Mesendoderm (in vitro differentiated cells): ENCODE measurements at regions not wholly inside any gene's neighbourhood (a gene's known extent, or its start where the extent isn't known, plus 50 kb on each side); places are given as distances from the start of the nearest gene placed in this dataset.

Experiments used
- DNase-seq: peaks from one replicate; pipeline ENCODE4 v3.0.0; 2013
- H2AK5ac ChIP-seq: 2 replicates; pipeline ENCODE4 v1.6.1; 2013; ENCODE audit warnings: low read length, inconsistent platforms
- H2BK120ac ChIP-seq: 2 replicates; pipeline ENCODE4 v1.6.1; 2013; ENCODE audit warnings: low read depth, mild to moderate bottlenecking, low read length, moderate library complexity, mixed read lengths
- H2BK15ac ChIP-seq: replicated peaks from 2 replicates; pipeline ENCODE4 v1.6.1; 2013; ENCODE audit warnings: low read depth, mild to moderate bottlenecking, moderate library complexity
- H2BK5ac ChIP-seq: 2 replicates; pipeline ENCODE4 v1.6.1; 2013; ENCODE audit warnings: low read length, inconsistent platforms
- H3K18ac ChIP-seq: 2 replicates; pipeline ENCODE4 v1.6.1; 2013; ENCODE audit warnings: mild to moderate bottlenecking, low read length, mixed read lengths
- H3K23ac ChIP-seq: one replicate; pipeline ENCODE4 v1.6.1; 2013; ENCODE audit warnings: low read length
- H3K27ac ChIP-seq: 2 replicates; pipeline ENCODE4 v1.5.1; 2013; ENCODE audit warnings: low read depth, mild to moderate bottlenecking, inconsistent platforms, low read length, moderate library complexity
- H3K27me3 ChIP-seq: 2 replicates; pipeline ENCODE4 v1.6.1; 2013; ENCODE audit warnings: low read length, control low read depth, mild to moderate bottlenecking, inconsistent platforms; ENCODE audit not compliant: insufficient read depth, poor library complexity
- H3K36me3 ChIP-seq: 2 replicates; pipeline ENCODE4 v1.6.1; 2013; ENCODE audit warnings: low read length, inconsistent platforms; ENCODE audit not compliant: control insufficient read depth, insufficient read depth
- H3K4ac ChIP-seq: one replicate; pipeline ENCODE4 v1.6.1; 2013; ENCODE audit warnings: low read depth, mild to moderate bottlenecking, low read length, moderate library complexity
- H3K4me1 ChIP-seq: 2 replicates; pipeline ENCODE4 v1.6.1; 2013; ENCODE audit warnings: low read depth, low read length, inconsistent platforms; ENCODE audit not compliant: control insufficient read depth
- H3K4me2 ChIP-seq: 2 replicates; pipeline ENCODE4 v1.6.1; 2013; ENCODE audit warnings: low read length
- H3K4me3 ChIP-seq: 2 replicates; pipeline ENCODE4 v1.5.1; 2013; ENCODE audit warnings: mild to moderate bottlenecking, low read length
- H3K56ac ChIP-seq: one replicate; pipeline ENCODE4 v1.6.1; 2013; ENCODE audit warnings: low read length
- H3K79me1 ChIP-seq: 2 replicates; pipeline ENCODE4 v1.6.1; 2013; ENCODE audit warnings: low read length, inconsistent platforms
- H3K79me2 ChIP-seq: 2 replicates; pipeline ENCODE4 v1.6.1; 2013; ENCODE audit warnings: mild to moderate bottlenecking, low read length; ENCODE audit not compliant: control insufficient read depth, insufficient read depth
- H3K9ac ChIP-seq: 2 replicates; pipeline ENCODE4 v1.6.1; 2013; ENCODE audit warnings: low read length, inconsistent platforms
- H4K5ac ChIP-seq: one replicate; pipeline ENCODE4 v1.6.1; 2013; ENCODE audit warnings: low read length
- H4K8ac ChIP-seq: one replicate; pipeline ENCODE4 v1.6.1; 2013; ENCODE audit warnings: low read depth, mild to moderate bottlenecking, control low read depth, low read length, moderate library complexity
- WGBS: extraction: QIAGEN DNeasy Blood & Tissue Kit; methylation state at CpG from one replicate; pipeline ENCODE4 v1.1.7; 2013; ENCODE audit warnings: low lambda C conversion rate, missing lambda C conversion rate; ENCODE audit not compliant: insufficient coverage; ENCODE audit errors: extremely low coverage; 5-methylcytosine and 5-hydroxymethylcytosine counted together

DNA sequence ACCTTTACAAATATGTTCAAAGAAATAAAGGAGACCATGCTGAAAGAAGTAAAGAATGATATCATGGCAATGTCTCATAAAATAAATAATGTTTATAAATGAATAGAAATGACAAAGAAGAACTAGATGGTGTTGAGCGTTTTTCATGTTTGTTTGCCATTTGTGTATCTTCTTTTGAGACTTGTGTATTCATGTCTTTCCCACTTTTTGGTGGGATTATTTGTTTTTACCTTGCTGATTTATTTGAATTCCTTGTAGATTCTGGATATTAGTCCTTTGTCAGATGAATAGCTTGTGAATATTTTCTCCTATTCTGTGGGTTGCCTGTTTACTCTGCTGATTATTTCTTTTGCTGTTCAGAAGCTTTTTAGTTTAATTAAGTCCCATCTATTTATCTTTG is 732.4 kb downstream of the FAT4 start:
- H2BK5ac ChIP-seq = no peak overlapping the region

DNA sequence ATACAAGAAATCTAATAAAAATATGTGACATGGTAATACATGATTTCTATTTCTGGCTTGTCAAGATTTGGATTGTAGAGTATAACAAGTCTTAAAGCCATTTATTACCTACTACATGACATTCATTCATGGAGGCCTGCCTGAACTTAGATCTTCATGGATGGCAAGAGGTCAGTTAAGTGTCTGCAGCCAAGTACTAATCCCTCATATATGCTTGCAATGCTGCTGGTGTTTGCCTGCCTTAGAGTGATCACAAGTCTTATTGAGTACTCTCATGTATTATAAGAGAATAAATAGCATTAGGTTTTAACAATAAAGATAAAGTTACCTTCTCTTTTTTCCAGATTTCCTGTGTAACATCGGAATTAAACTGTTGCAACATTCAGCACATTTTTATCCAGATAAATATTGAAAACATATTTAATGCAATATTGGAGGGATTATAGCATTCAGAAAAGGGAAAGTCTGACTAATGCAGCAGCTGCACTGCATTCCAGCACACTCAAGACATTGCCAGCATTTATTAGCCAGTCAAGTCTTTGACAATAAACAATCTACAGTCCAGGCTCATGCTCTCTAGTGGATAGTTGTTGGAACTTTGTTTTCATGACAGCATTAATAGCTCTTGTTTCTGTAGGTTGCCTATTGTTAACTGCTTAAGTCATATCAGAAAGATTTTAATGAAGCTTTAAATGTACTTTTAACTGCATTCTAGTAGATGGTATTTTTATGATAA is 737.1 kb downstream of the FAT4 start:
- no peak overlapping the region for H3K4me3 ChIP-seq
- H4K8ac ChIP-seq = no peak overlapping the region
- no peak overlapping the region for H3K18ac ChIP-seq
- no peak overlapping the region for H3K4ac ChIP-seq
- no peaks in the 10 kb centered on the region for H3K79me1 ChIP-seq
- H3K4me2 ChIP-seq = no peak overlapping the region
- no peak overlapping the region for H2BK120ac ChIP-seq
- no peaks in the 10 kb centered on the region for H3K4me1 ChIP-seq
- H3K27me3 ChIP-seq = no peaks in the 10 kb centered on the region
- no peak overlapping the region for H2AK5ac ChIP-seq
- no CpG with 5 or more reads among the region's 1 CpG for WGBS
- no peak overlapping the region for H2BK5ac ChIP-seq
- no peaks in the 10 kb centered on the region for H3K36me3 ChIP-seq
- no peak overlapping the region for H3K23ac ChIP-seq
- no peak overlapping the region for H3K56ac ChIP-seq
- H3K27ac ChIP-seq = no peak overlapping the region
- H3K79me2 ChIP-seq = no peaks in the 10 kb centered on the region
- no peak for DNase-seq
- H3K9ac ChIP-seq = no peak overlapping the region
- no peak overlapping the region for H2BK15ac ChIP-seq
- H4K5ac ChIP-seq = no peak overlapping the region

More for the DNA sequence above, 732.4 kb downstream of the FAT4 start:
- no peak overlapping the region for H2AK5ac ChIP-seq
- no peak overlapping the region for H3K4me3 ChIP-seq
- H3K79me1 ChIP-seq = no peaks in the 10 kb centered on the region
- no peak overlapping the region for H3K4me2 ChIP-seq
- H3K27me3 ChIP-seq = no peaks in the 10 kb centered on the region
- H4K8ac ChIP-seq = no peak overlapping the region
- H2BK15ac ChIP-seq = no peak overlapping the region
- no peak overlapping the region for H3K23ac ChIP-seq
- H3K18ac ChIP-seq = no peak overlapping the region
- no peak overlapping the region for H4K5ac ChIP-seq
- no peak overlapping the region for H3K9ac ChIP-seq
- H3K4me1 ChIP-seq = no peaks in the 10 kb centered on the region
- no peak overlapping the region for H2BK120ac ChIP-seq
- WGBS = no CpG with 5 or more reads among the region's 1 CpG
- H3K36me3 ChIP-seq = no peaks in the 10 kb centered on the region
- H3K79me2 ChIP-seq = no peaks in the 10 kb centered on the region
- H3K4ac ChIP-seq = no peak overlapping the region
- DNase-seq = no peak
- no peak overlapping the region for H3K27ac ChIP-seq
- no peak overlapping the region for H3K56ac ChIP-seq

DNA sequence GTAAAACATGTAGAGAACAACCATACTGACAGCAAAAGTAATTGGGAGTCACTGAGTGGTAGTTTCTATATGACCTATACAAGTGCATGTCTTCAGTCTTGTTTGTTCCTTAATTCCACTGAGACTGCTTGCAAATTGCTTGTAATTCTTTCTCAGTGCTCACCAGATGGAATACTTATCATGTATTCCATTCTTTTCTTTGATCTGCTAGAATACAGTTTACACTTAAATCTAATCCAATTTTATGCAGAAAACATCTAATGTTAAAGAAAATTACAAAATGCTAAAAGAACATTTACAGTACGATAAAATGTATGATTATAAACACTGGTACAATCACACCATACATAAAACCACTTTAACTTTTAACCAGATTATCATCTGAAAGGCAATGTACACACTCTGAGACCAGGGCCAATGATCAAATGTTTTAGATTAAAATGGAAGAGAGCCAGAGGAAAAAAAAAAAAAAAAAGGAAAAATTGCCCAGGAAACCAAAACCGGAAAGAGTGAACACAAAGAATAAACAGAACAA is 741.4 kb downstream of the FAT4 start:
- H3K23ac ChIP-seq = no peak overlapping the region
- no peaks in the 10 kb centered on the region for H3K79me1 ChIP-seq
- no peak overlapping the region for H4K8ac ChIP-seq
- H2BK120ac ChIP-seq = no peak overlapping the region
- no peak overlapping the region for H3K9ac ChIP-seq
- H3K4me2 ChIP-seq = no peak overlapping the region
- H3K4me3 ChIP-seq = no peak overlapping the region
- H2BK5ac ChIP-seq = no peak overlapping the region
- no peak overlapping the region for H2AK5ac ChIP-seq
- no peaks in the 10 kb centered on the region for H3K27me3 ChIP-seq
- H3K18ac ChIP-seq = no peak overlapping the region
- WGBS = 100% methylated on average over 1 of the region's 2 CpGs
- H3K56ac ChIP-seq = no peak overlapping the region
- H3K36me3 ChIP-seq = no peaks in the 10 kb centered on the region
- H3K4me1 ChIP-seq = no peaks in the 10 kb centered on the region
- H3K79me2 ChIP-seq = no peaks in the 10 kb centered on the region
- no peak for DNase-seq
- H3K4ac ChIP-seq = no peak overlapping the region
- no peak overlapping the region for H4K5ac ChIP-seq
- H2BK15ac ChIP-seq = no peak overlapping the region
- no peak overlapping the region for H3K27ac ChIP-seq

DNA sequence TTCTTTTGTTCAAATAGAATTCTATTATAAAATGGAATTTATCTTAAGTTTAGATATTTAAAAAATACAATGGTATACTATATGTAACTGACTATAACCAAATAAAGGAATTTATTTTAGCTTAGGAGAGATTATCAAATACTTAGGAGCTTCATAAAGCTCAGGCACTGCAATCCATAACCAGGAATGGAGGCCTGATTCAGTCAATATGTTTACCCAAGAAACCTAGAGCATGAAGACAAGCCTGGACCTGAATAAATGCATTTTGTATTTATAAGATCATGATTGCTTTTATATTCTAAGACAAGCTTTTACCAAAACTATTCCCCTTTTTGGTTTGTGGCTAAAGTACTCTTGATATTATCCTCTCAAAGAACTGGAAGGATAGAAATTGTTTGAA is 742.6 kb downstream of the FAT4 start:
- H3K4ac ChIP-seq = no peak overlapping the region
- no peak overlapping the region for H2BK5ac ChIP-seq
- H3K56ac ChIP-seq = no peak overlapping the region
- no peaks in the 10 kb centered on the region for H3K36me3 ChIP-seq
- H3K4me2 ChIP-seq = no peak overlapping the region
- no peaks in the 10 kb centered on the region for H3K4me1 ChIP-seq
- no peak overlapping the region for H3K23ac ChIP-seq
- H3K79me1 ChIP-seq = no peaks in the 10 kb centered on the region
- no peaks in the 10 kb centered on the region for H3K27me3 ChIP-seq
- H2BK120ac ChIP-seq = no peak overlapping the region
- no peak for DNase-seq
- no peak overlapping the region for H3K27ac ChIP-seq
- no peak overlapping the region for H4K8ac ChIP-seq
- no peak overlapping the region for H4K5ac ChIP-seq
- no peaks in the 10 kb centered on the region for H3K79me2 ChIP-seq
- no peak overlapping the region for H2AK5ac ChIP-seq
- no peak overlapping the region for H2BK15ac ChIP-seq
- no peak overlapping the region for H3K9ac ChIP-seq
- no peak overlapping the region for H3K4me3 ChIP-seq
- H3K18ac ChIP-seq = no peak overlapping the region

DNA sequence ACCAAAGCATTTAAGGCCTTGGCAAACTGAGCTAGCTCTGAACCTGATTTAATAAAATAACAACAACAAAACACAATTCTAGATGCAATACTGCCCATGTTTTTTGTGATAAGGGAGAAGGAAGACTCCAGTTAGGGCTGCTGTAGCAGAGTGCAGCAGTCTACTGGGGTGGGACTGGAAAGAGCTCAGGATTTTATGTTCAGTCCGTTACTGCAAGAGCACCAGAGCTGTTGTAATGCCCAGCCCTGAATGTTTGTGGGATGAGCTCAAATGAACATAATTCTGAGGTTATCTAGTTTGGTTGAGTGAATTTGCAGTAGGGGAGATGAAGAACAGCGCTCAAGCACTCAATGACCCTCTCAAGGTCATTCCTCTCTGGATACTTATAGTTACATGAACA is 743.8 kb downstream of the FAT4 start:
- H2AK5ac ChIP-seq = no peak overlapping the region
- no peak overlapping the region for H3K4ac ChIP-seq
- no CpG with 5 or more reads among the region's 2 CpGs for WGBS

DNA sequence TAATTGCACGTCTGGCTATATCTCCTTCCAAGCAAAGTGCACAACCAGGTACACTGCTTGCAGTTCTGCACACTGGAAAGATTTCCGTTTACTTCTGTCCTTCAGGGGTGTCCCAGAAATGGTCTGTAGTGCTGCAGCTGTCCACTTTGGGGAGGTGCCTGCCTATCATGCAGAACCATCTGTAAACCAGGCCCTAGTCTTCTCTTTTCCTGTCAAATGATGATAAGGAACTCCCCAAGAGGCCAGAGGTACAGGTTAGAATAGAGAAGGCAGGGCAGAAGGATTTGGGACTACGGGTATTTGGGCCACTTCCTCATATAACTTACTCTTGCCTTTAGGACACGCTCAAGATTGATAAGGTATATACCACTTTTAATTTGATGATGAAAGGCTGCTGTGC is 746.9 kb downstream of the FAT4 start:
- H2BK120ac ChIP-seq = no peak overlapping the region
- no peaks in the 10 kb centered on the region for H3K36me3 ChIP-seq
- H3K4me3 ChIP-seq = no peak overlapping the region
- no peak overlapping the region for H2AK5ac ChIP-seq
- H3K4me2 ChIP-seq = no peak overlapping the region
- no peak overlapping the region for H2BK15ac ChIP-seq
- H3K4me1 ChIP-seq = no peaks in the 10 kb centered on the region
- no peaks in the 10 kb centered on the region for H3K27me3 ChIP-seq
- no peak overlapping the region for H3K27ac ChIP-seq
- no peak overlapping the region for H3K9ac ChIP-seq
- no peaks in the 10 kb centered on the region for H3K79me1 ChIP-seq
- no peak overlapping the region for H4K5ac ChIP-seq
- no peak overlapping the region for H2BK5ac ChIP-seq
- H3K79me2 ChIP-seq = no peaks in the 10 kb centered on the region
- no peak overlapping the region for H3K18ac ChIP-seq
- DNase-seq = no peak
- no peak overlapping the region for H3K56ac ChIP-seq
- no peak overlapping the region for H3K23ac ChIP-seq
- WGBS = no CpG with 5 or more reads among the region's 4 CpGs
- H3K4ac ChIP-seq = no peak overlapping the region
- no peak overlapping the region for H4K8ac ChIP-seq

More for the DNA sequence above, 743.8 kb downstream of the FAT4 start:
- Histone ChIP-seq H3K56ac (no peak overlapping the region), H3K23ac (no peak overlapping the region), H2BK120ac (no peak overlapping the region), H4K8ac (no peak overlapping the region), H3K18ac (no peak overlapping the region), H3K27me3 (no peaks in the 10 kb centered on the region), H3K4me2 (no peak overlapping the region), H3K36me3 (no peaks in the 10 kb centered on the region), H3K4me1 (no peaks in the 10 kb centered on the region), H3K79me2 (no peaks in the 10 kb centered on the region), H3K9ac (no peak overlapping the region), H4K5ac (no peak overlapping the region), H2BK5ac (no peak overlapping the region), H3K79me1 (no peaks in the 10 kb centered on the region), H2BK15ac (no peak overlapping the region), H3K4me3 (no peak overlapping the region), H3K27ac (no peak overlapping the region)
- DNase-seq = no peak
